ENCODE measurements at regions not wholly inside any gene's neighbourhood (a gene's known extent, or its start where the extent isn't known, plus 50 kb on each side); places are given as distances from the start of the nearest gene placed in this dataset.

GRCh38 chr1:29412591-29412990 is 176.3 kb downstream of the PTPRU start:
- H3K9me3 ChIP-seq (ENCODE audit: control insufficient read depth in 4 of 4, insufficient read depth in 3 of 4, low read length in 3 of 4): peaks cover 0 to 3% (median 0%) of the 10 kb centered on the region in 4 donors
- DNase-seq (no peak), ATAC-seq (ENCODE audit: insufficient read depth, low FRiP score) (no peak)
- peaks cover 0 to 4% (median 0%) of the 10 kb centered on the region in 5 donors for H3K4me1 ChIP-seq (ENCODE audit: control insufficient read depth in 5 of 5, insufficient read depth in 5 of 5, low read length in 5 of 5)
- TF ChIP-seq CTCF (IDR thresholded peaks at IDR 0.05; ENCODE audit: control extremely low read depth, extremely low read depth): no peak
- no peak overlapping the region for H3K9ac ChIP-seq (ENCODE audit: insufficient read depth in 1 of 2, low read length in 2 of 2)
- no peak overlapping the region for H3K4me3 ChIP-seq
- peaks cover 0 to 3% (median 0%) of the 10 kb centered on the region in 3 donors for H3K27me3 ChIP-seq (ENCODE audit: control insufficient read depth in 3 of 3, insufficient read depth in 3 of 3, low read length in 2 of 3)
- 47 to 68% methylated on average over 6 of the region's 6 CpGs for WGBS, 2 donors
- H3K36me3 ChIP-seq (ENCODE audit: control insufficient read depth in 4 of 4, insufficient read depth in 4 of 4, low read length in 4 of 4): no peaks in the 10 kb centered on the region
- no peak overlapping the region for H3K27ac ChIP-seq (ENCODE audit: low read depth in 1 of 2, low read length in 1 of 2)

- no peaks in the 10 kb centered on the region for H3K27me3 ChIP-seq (ENCODE audit: control insufficient read depth in 3 of 3, insufficient read depth in 3 of 3, low read length in 2 of 3)
- no peak overlapping the region for H3K9ac ChIP-seq (ENCODE audit: insufficient read depth in 1 of 2, low read length in 2 of 2)
- peaks cover 0 to 4% (median 0%) of the 10 kb centered on the region in 5 donors for H3K4me1 ChIP-seq (ENCODE audit: control insufficient read depth in 5 of 5, insufficient read depth in 5 of 5, low read length in 5 of 5)
- DNase-seq (no peak), ATAC-seq (ENCODE audit: insufficient read depth, low FRiP score) (no peak)
- 75 to 85% methylated on average over 6 of the region's 6 CpGs for WGBS, 2 donors
- H3K9me3 ChIP-seq (ENCODE audit: control insufficient read depth in 4 of 4, insufficient read depth in 3 of 4, low read length in 3 of 4): peaks cover 0 to 3% (median 0%) of the 10 kb centered on the region in 4 donors
- no peak for TF ChIP-seq CTCF (IDR thresholded peaks at IDR 0.05; ENCODE audit: control extremely low read depth, extremely low read depth)
- no peak overlapping the region for H3K4me3 ChIP-seq
- no peaks in the 10 kb centered on the region for H3K36me3 ChIP-seq (ENCODE audit: control insufficient read depth in 4 of 4, insufficient read depth in 4 of 4, low read length in 4 of 4)
- no peak overlapping the region for H3K27ac ChIP-seq (ENCODE audit: low read depth in 1 of 2, low read length in 1 of 2)
Observed at GRCh38 chr1:29410476-29410875, 174.2 kb downstream of the PTPRU start.

DNA sequence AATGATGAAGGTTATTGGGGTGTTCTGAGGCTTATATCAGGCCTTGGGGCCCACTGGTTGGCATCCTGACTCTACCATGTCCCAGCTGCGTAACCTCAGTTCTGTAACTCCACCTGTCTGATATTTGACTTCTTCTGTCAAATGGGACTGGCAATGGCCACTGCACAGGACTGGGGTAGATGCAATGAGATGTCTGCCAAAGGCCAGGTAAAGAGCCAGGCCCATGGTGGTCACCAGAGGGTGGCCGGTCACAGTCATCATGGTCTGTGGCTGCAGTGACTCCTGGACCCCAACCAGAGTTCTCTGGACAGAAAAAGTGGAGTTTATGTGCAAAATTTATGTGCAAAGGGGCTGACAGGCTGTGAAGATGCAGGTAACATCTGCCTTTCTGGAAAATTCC is 173.3 kb downstream of the PTPRU start:
- H3K9me3 ChIP-seq (ENCODE audit: control insufficient read depth in 4 of 4, insufficient read depth in 3 of 4, low read length in 3 of 4): peaks cover 0 to 11% (median 0%) of the 10 kb centered on the region in 4 donors
- H3K27me3 ChIP-seq (ENCODE audit: control insufficient read depth in 3 of 3, insufficient read depth in 3 of 3, low read length in 2 of 3): no peaks in the 10 kb centered on the region
- ATAC-seq (ENCODE audit: insufficient read depth, low FRiP score) (no peak), DNase-seq (no peak)
- H3K4me3 ChIP-seq: no peak overlapping the region
- no peaks in the 10 kb centered on the region for H3K36me3 ChIP-seq (ENCODE audit: control insufficient read depth in 4 of 4, insufficient read depth in 4 of 4, low read length in 4 of 4)
- H3K4me1 ChIP-seq (ENCODE audit: control insufficient read depth in 5 of 5, insufficient read depth in 5 of 5, low read length in 5 of 5): peaks cover 0 to 4% (median 0%) of the 10 kb centered on the region in 5 donors
- H3K9ac ChIP-seq (ENCODE audit: insufficient read depth in 1 of 2, low read length in 2 of 2): no peak overlapping the region
- TF ChIP-seq CTCF (IDR thresholded peaks at IDR 0.05; ENCODE audit: control extremely low read depth, extremely low read depth): no peak
- 63 to 83% methylated on average over 2 of the region's 2 CpGs for WGBS, 2 donors
- no peak overlapping the region for H3K27ac ChIP-seq (ENCODE audit: low read depth in 1 of 2, low read length in 1 of 2)
